ENCODE measurements at regions not wholly inside any gene's neighbourhood (a gene's known extent, or its start where the extent isn't known, plus 50 kb on each side); places are given as distances from the start of the nearest gene placed in this dataset.

- Histone ChIP-seq H3F3A (ENCODE audit: insufficient read depth, low read length) (no peaks in the 10 kb centered on the region), H3K36me3 (ENCODE audit: insufficient read depth, low read length) (no peaks in the 10 kb centered on the region), H3K4me2 (ENCODE audit: low read length) (peak overlapping the region; percentile 50; the same call in 1 of the 2 replicates), H4K20me1 (ENCODE audit: insufficient read depth, low read length) (no peaks in the 10 kb centered on the region), H3K4me3 (ENCODE audit: low read depth, low read length, poor library complexity, severe bottlenecking) (peak overlapping the region; percentile 13), H2AFZ (ENCODE audit: low read length) (no peak overlapping the region), H3K4me1 (ENCODE audit: insufficient read depth, low read length, severe bottlenecking) (peaks cover 13% of the 10 kb centered on the region), H3K27ac (ENCODE audit: low read depth, low read length, poor library complexity, severe bottlenecking) (no peak overlapping the region), H3K9ac (ENCODE audit: low read length) (no peak overlapping the region), H3K27me3 (ENCODE audit: insufficient read depth, low read length) (peaks cover 10% of the 10 kb centered on the region; the same call in 1 of the 2 replicates), H3K79me2 (ENCODE audit: insufficient read depth, low read length) (no peaks in the 10 kb centered on the region), H3K9me2 (ENCODE audit: low read depth, low read length) (no peaks in the 10 kb centered on the region), H3K9me3 (ENCODE audit: low read length) (no peaks in the 10 kb centered on the region)
- TF ChIP-seq EZH2 (IDR thresholded peaks at IDR 0.05; ENCODE audit: borderline replicate concordance, low read length) (no peak), CTCF (IDR thresholded peaks at IDR 0.05; ENCODE audit: low read length) (no peak)
Observed at GRCh38 chr9:38226491-38226951, 157.5 kb upstream of the SHB start.

- Histone ChIP-seq H3K9me2 (ENCODE audit: low read depth, low read length) (no peaks in the 10 kb centered on the region), H3K27me3 (ENCODE audit: insufficient read depth, low read length) (peaks cover 10% of the 10 kb centered on the region; the same call in 1 of the 2 replicates), H3K4me1 (ENCODE audit: insufficient read depth, low read length, severe bottlenecking) (peaks cover 13% of the 10 kb centered on the region), H3K36me3 (ENCODE audit: insufficient read depth, low read length) (no peaks in the 10 kb centered on the region), H4K20me1 (ENCODE audit: insufficient read depth, low read length) (no peaks in the 10 kb centered on the region), H2AFZ (ENCODE audit: low read length) (no peak overlapping the region), H3K79me2 (ENCODE audit: insufficient read depth, low read length) (no peaks in the 10 kb centered on the region), H3K4me3 (ENCODE audit: low read depth, low read length, poor library complexity, severe bottlenecking) (no peak overlapping the region), H3K27ac (ENCODE audit: low read depth, low read length, poor library complexity, severe bottlenecking) (no peak overlapping the region), H3K4me2 (ENCODE audit: low read length) (no peak overlapping the region), H3K9me3 (ENCODE audit: low read length) (no peaks in the 10 kb centered on the region), H3F3A (ENCODE audit: insufficient read depth, low read length) (no peaks in the 10 kb centered on the region), H3K9ac (ENCODE audit: low read length) (no peak overlapping the region)
- TF ChIP-seq EZH2 (IDR thresholded peaks at IDR 0.05; ENCODE audit: borderline replicate concordance, low read length) = no peak
- no peak for TF ChIP-seq CTCF (IDR thresholded peaks at IDR 0.05; ENCODE audit: low read length)
Observed at GRCh38 chr9:38224941-38225340, 155.9 kb upstream of the SHB start.

GRCh38 chr9:38216572-38216971 lies 147.5 kb upstream of the SHB start:
- Histone ChIP-seq H3K9me2 (ENCODE audit: low read depth, low read length) (no peaks in the 10 kb centered on the region), H3K27me3 (ENCODE audit: insufficient read depth, low read length) (0 out of 2 replicates have a peak, but pooled peaks cover 4% of the 10 kb centered on the region), H3K4me2 (ENCODE audit: low read length) (no peak overlapping the region), H3K4me1 (ENCODE audit: insufficient read depth, low read length, severe bottlenecking) (no peaks in the 10 kb centered on the region), H3K4me3 (ENCODE audit: low read depth, low read length, poor library complexity, severe bottlenecking) (no peak overlapping the region), H3K9me3 (ENCODE audit: low read length) (no peaks in the 10 kb centered on the region), H4K20me1 (ENCODE audit: insufficient read depth, low read length) (no peaks in the 10 kb centered on the region), H3K79me2 (ENCODE audit: insufficient read depth, low read length) (no peaks in the 10 kb centered on the region), H3K27ac (ENCODE audit: low read depth, low read length, poor library complexity, severe bottlenecking) (no peak overlapping the region), H2AFZ (ENCODE audit: low read length) (no peak overlapping the region), H3K36me3 (ENCODE audit: insufficient read depth, low read length) (no peaks in the 10 kb centered on the region), H3K9ac (ENCODE audit: low read length) (no peak overlapping the region), H3F3A (ENCODE audit: insufficient read depth, low read length) (no peaks in the 10 kb centered on the region)
- TF ChIP-seq EZH2 (IDR thresholded peaks at IDR 0.05; ENCODE audit: borderline replicate concordance, low read length) = no peak
- no peak for TF ChIP-seq CTCF (IDR thresholded peaks at IDR 0.05; ENCODE audit: low read length)

Measured in OCI-LY1 (cell line).